ENCODE measurements at regions not wholly inside any gene's neighbourhood (a gene's known extent, or its start where the extent isn't known, plus 50 kb on each side); places are given as distances from the start of the nearest gene placed in this dataset.

- TF ChIP-seq CTCF (IDR thresholded peaks at IDR 0.05; ENCODE audit: borderline replicate concordance, extremely low read depth, low read length, poor library complexity, severe bottlenecking) (no peak), EZH2 (IDR thresholded peaks at IDR 0.05; ENCODE audit: borderline replicate concordance, low read depth, low read length, severe bottlenecking) (no peak)
Measured at GRCh38 chr20:12051206-12052163, 133.8 kb downstream of the BTBD3 start.
